OCI-LY3 (cell line): ENCODE measurements at regions not wholly inside any gene's neighbourhood (a gene's known extent, or its start where the extent isn't known, plus 50 kb on each side); places are given as distances from the start of the nearest gene placed in this dataset.

ENCODE experiments used
- EZH2phosphoT487 ChIP-seq: fragments of 200-600 bp; shearing (Covaris generic); IDR thresholded peaks from 2 replicates; pipeline ENCODE4 v1.6.1; 2018; ENCODE audit warnings: antibody characterized with exemption, mixed run types, low read depth
- TF ChIP-seq, protein P1 (sequence below): fragments of 200-600, 300-600 bp; sonication (generic); IDR thresholded peaks from 2 replicates; pipeline ENCODE4 v1.5.1; 2014; ENCODE audit warnings: antibody characterized with exemption, low read length, low read depth

DNA sequence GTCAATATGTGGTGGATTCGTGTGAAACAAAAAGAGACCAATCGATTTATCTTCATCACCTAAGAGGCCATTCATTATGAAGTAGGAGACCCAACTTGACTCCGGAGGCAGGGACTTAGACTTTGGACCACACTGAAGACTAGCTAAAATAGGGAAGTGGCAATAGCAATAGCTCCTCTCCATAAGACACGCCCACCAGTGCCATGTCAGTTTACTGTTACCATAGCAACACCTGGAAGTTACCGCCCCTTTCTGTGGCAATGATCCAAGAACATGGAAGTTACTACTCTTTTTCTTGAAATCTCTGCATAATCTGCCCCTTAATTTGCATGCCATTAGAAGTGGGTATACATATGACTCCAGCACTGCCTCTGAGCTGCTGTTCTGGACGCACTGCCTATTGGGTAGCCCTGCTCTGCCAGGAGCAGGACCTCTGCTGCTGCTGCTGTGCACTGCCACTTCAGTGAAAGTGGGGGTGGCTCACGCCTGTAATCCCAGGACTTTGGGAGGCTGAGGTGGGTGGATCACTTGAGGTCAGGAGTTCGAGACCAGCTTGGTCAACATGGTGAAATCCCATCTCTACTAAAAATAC is 163.2 kb downstream of the PRKX start:
- TF ChIP-seq, protein P1, sequence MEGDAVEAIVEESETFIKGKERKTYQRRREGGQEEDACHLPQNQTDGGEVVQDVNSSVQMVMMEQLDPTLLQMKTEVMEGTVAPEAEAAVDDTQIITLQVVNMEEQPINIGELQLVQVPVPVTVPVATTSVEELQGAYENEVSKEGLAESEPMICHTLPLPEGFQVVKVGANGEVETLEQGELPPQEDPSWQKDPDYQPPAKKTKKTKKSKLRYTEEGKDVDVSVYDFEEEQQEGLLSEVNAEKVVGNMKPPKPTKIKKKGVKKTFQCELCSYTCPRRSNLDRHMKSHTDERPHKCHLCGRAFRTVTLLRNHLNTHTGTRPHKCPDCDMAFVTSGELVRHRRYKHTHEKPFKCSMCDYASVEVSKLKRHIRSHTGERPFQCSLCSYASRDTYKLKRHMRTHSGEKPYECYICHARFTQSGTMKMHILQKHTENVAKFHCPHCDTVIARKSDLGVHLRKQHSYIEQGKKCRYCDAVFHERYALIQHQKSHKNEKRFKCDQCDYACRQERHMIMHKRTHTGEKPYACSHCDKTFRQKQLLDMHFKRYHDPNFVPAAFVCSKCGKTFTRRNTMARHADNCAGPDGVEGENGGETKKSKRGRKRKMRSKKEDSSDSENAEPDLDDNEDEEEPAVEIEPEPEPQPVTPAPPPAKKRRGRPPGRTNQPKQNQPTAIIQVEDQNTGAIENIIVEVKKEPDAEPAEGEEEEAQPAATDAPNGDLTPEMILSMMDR, result no peak
- TF ChIP-seq EZH2phosphoT487, result no peak
